Esophagus (tissue), 2 donors: ENCODE measurements at regions not wholly inside any gene's neighbourhood (a gene's known extent, or its start where the extent isn't known, plus 50 kb on each side); places are given as distances from the start of the nearest gene placed in this dataset.
"Not testable (repeated sequence)": the region's sequence is repeated elsewhere in the genome, so short reads cannot be mapped to it uniquely, and the experiment has no call there.

Source experiments
- H3K27ac ChIP-seq, 2 donors: one replicate each; pipeline ENCODE4 v1.5.1; 2013; ENCODE audit warnings: low read depth in 2 of 2, mild to moderate bottlenecking in 2 of 2, inconsistent platforms in 1 of 2, low read length in 1 of 2, moderate library complexity in 1 of 2
- H3K27me3 ChIP-seq, 2 donors: one replicate each; pipeline ENCODE4 v1.6.1; 2013; ENCODE audit warnings: low read length in 2 of 2, control low read depth in 1 of 2, mild to moderate bottlenecking in 1 of 2; ENCODE audit not compliant: insufficient read depth in 2 of 2, control insufficient read depth in 1 of 2
- H3K36me3 ChIP-seq, 2 donors: one replicate each; pipeline ENCODE4 v1.6.1; 2013; ENCODE audit warnings: low read length in 1 of 2; ENCODE audit not compliant: control insufficient read depth in 2 of 2, insufficient read depth in 2 of 2
- H3K4me1 ChIP-seq, 2 donors: one replicate each; pipeline ENCODE4 v1.6.1; 2013; ENCODE audit warnings: low read length in 1 of 2; ENCODE audit not compliant: control insufficient read depth in 2 of 2, insufficient read depth in 2 of 2
- H3K4me3 ChIP-seq, 2 donors: one replicate each; pipeline ENCODE4 v1.5.1; 2013; ENCODE audit warnings: low read length in 2 of 2, mild to moderate bottlenecking in 2 of 2, low read depth in 1 of 2, moderate library complexity in 1 of 2
- H3K9me3 ChIP-seq, 2 donors: one replicate each; pipeline ENCODE4 v1.6.1; 2013; ENCODE audit warnings: mild to moderate bottlenecking in 2 of 2, low read depth in 1 of 2, low read length in 1 of 2, moderate library complexity in 1 of 2; ENCODE audit not compliant: control insufficient read depth in 2 of 2, insufficient read depth in 1 of 2
- WGBS, 2 donors: extraction: QIAGEN DNeasy Blood & Tissue Kit; methylation state at CpG; one replicate each; pipeline ENCODE4 v1.1.7; 2013; 5-methylcytosine and 5-hydroxymethylcytosine counted together
- donor health status: healthy with polysubstance abuse.
- donor health status: Bipolar disorder and iron deficiency.

- H3K27me3 ChIP-seq: no peaks in the 10 kb centered on the region
- H3K27ac ChIP-seq: no peak overlapping the region
- H3K9me3 ChIP-seq: no peaks in the 10 kb centered on the region
- no peak overlapping the region for H3K4me3 ChIP-seq
- WGBS, 2 donors: 60 to 63% methylated on average over 2 of the region's 2 CpGs
- H3K4me1 ChIP-seq: no peaks in the 10 kb centered on the region
- H3K36me3 ChIP-seq: no peaks in the 10 kb centered on the region
Observed at GRCh38 chr15:81825136-81825535, 220.7 kb downstream of the MEX3B start.

DNA sequence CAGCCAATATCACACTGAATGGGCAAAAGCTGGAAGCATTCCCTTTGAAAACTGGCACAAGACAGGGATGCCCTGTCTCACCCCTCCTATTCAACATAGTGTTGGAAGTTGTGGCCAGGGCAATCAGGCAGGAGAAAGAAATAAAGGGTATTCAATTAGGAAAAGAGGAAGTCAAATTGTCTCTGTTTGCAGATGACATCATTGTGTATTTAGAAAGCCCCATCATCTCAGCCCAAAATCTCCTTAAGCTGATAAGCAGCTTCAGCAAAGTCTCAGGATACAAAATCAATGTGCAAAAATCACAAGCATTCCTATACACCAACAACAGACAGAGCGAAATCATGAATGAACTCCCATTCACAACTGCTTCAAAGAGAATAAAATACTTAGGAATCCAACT lies 223.2 kb downstream of the MEX3B start:
- H3K4me1 ChIP-seq, H3K36me3 ChIP-seq, H3K27ac ChIP-seq, H3K4me3 ChIP-seq, H3K27me3 ChIP-seq, H3K9me3 ChIP-seq: not testable (repeated sequence)
- 85 to 86% methylated on average over 1 of the region's 1 CpG for WGBS, 2 donors

- no peaks in the 10 kb centered on the region for H3K36me3 ChIP-seq
- no peaks in the 10 kb centered on the region for H3K9me3 ChIP-seq
- no peaks in the 10 kb centered on the region for H3K27me3 ChIP-seq
- no peak overlapping the region for H3K4me3 ChIP-seq
- H3K27ac ChIP-seq: no peak overlapping the region
- no peaks in the 10 kb centered on the region for H3K4me1 ChIP-seq
- WGBS, 2 donors: 67 to 78% methylated on average over 5 of the region's 5 CpGs
Observed at GRCh38 chr15:81819924-81820635, 225.7 kb downstream of the MEX3B start.

- Histone ChIP-seq H3K4me1 (no peaks in the 10 kb centered on the region), H3K9me3 (no peaks in the 10 kb centered on the region), H3K4me3 (no peak overlapping the region), H3K27ac (no peak overlapping the region), H3K36me3 (no peaks in the 10 kb centered on the region), H3K27me3 (no peaks in the 10 kb centered on the region)
- 87 to 91% methylated on average over 7 of the region's 7 CpGs for WGBS, 2 donors
Observed at GRCh38 chr15:81814882-81815455, 230.8 kb downstream of the MEX3B start.

DNA sequence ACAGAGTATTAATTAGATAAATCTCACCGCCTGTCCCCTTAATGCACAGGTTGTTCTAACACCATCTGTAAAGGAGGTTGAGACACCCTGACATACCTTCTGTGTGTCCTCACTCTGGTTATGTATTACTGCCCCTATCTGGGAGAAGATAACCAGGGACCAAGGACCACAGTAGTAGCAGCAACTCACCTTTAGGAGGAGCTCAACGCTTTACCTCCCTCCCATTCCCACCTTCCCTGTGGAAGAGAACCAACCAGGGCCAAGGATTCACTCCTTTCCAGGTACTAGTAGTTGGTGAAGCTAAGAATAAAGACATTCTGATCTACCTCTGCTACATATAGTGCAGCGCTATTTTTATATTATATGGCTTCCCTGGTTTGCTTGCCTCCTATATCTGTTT lies 232.6 kb downstream of the MEX3B start:
- WGBS, 2 donors: 64 to 71% methylated on average over 3 of the region's 3 CpGs
- no peaks in the 10 kb centered on the region for H3K27me3 ChIP-seq
- H3K4me3 ChIP-seq: no peak overlapping the region
- H3K9me3 ChIP-seq: no peaks in the 10 kb centered on the region
- no peaks in the 10 kb centered on the region for H3K36me3 ChIP-seq
- no peaks in the 10 kb centered on the region for H3K4me1 ChIP-seq
- no peak overlapping the region for H3K27ac ChIP-seq

DNA sequence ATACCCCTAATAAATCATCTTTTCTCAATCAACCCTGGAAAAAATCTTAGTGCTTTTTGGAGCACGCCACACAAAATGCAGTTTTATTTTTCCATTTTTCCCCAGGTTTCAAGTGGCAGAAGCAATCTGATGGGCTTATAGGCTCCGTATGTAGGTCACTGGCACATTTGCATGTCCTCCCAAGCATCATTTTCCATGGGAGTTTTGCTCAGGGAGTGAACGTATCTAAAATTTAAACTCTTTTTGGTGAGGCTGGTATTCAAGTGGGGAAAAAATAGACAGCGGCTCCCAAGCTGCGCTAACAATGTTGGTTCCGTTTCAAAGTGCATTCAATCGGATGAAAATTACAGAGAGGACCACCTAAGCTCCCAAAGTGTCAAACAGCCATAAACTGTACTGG lies 233.4 kb downstream of the MEX3B start:
- Histone ChIP-seq H3K9me3 (no peaks in the 10 kb centered on the region), H3K27ac (no peak overlapping the region), H3K4me3 (no peak overlapping the region), H3K4me1 (no peaks in the 10 kb centered on the region), H3K36me3 (no peaks in the 10 kb centered on the region), H3K27me3 (no peaks in the 10 kb centered on the region)
- 83 to 89% methylated on average over 7 of the region's 7 CpGs for WGBS, 2 donors

DNA sequence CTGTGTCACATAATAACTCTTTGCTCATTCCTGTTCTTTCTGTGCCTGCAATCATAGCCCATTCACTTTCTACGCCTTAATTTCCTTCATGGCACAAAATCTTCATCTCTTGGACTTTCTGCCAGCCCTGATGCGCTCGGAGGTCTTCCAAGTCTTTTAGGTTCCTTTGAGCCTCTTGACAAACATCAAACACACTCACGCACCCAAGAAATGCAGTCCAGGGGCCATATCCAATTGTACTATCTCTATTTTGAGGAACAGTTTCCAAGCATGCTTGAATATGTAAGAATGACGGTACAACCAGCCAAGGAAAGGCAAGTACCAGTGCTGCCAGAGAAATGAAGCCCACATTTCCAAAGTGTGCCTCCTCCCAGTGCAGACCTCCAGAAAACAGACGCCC lies 234.1 kb downstream of the MEX3B start:
- H3K4me1 ChIP-seq: no peaks in the 10 kb centered on the region
- no peaks in the 10 kb centered on the region for H3K36me3 ChIP-seq
- no peaks in the 10 kb centered on the region for H3K27me3 ChIP-seq
- no peak overlapping the region for H3K27ac ChIP-seq
- H3K9me3 ChIP-seq: no peaks in the 10 kb centered on the region
- H3K4me3 ChIP-seq: no peak overlapping the region
- 81 to 85% methylated on average over 6 of the region's 6 CpGs for WGBS, 2 donors

DNA sequence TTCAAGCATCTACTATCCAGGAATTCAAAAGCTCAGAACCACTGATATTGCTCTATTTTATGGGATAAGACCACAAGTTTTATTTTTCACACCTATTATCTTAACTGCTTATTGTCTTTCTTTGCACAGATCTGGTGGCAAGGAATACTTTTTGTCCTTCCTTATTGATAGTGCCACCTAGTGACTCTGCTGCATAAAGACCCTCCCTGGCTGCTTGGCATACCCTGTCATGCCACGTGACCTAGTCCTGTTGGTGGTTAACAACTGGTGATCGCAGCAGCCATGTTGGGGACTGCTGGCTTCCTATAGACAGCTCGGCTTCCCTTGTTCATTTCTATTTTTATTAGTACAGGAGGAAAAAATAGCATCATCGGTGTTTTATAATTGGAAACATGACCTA lies 236.3 kb downstream of the MEX3B start:
- no peak overlapping the region for H3K27ac ChIP-seq
- no peaks in the 10 kb centered on the region for H3K9me3 ChIP-seq
- H3K27me3 ChIP-seq: no peaks in the 10 kb centered on the region
- no peak overlapping the region for H3K4me3 ChIP-seq
- 47 to 64% methylated on average over 4 of the region's 4 CpGs for WGBS, 2 donors
- H3K4me1 ChIP-seq: no peaks in the 10 kb centered on the region
- H3K36me3 ChIP-seq: no peaks in the 10 kb centered on the region

DNA sequence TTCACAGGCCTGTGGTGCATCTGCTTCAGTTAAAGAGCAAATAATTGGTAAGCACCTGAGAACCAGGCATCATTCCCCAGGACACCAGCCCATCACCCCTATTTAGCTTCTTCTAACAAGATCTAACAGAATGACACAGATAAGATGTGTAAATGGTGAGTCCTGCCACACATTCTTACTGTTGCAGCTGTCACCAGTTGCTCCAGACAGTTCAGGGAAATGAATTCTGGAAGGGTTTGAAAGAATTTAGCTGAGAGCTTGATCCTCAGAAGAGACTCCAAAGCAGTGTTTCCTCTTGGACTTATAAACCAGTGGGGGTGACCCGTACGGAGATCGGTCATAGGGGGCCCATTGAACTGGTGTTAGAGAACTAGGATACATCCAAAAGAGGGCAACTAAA lies 238.0 kb downstream of the MEX3B start:
- H3K4me1 ChIP-seq: no peaks in the 10 kb centered on the region
- no peak overlapping the region for H3K4me3 ChIP-seq
- 70 to 87% methylated on average over 3 of the region's 3 CpGs for WGBS, 2 donors
- H3K27me3 ChIP-seq: no peaks in the 10 kb centered on the region
- no peaks in the 10 kb centered on the region for H3K36me3 ChIP-seq
- H3K27ac ChIP-seq: no peak overlapping the region
- no peaks in the 10 kb centered on the region for H3K9me3 ChIP-seq

- 81 to 91% methylated on average over 2 of the region's 2 CpGs for WGBS, 2 donors
- no peak overlapping the region for H3K4me3 ChIP-seq
- H3K27ac ChIP-seq: no peak overlapping the region
- H3K36me3 ChIP-seq: no peaks in the 10 kb centered on the region
- H3K9me3 ChIP-seq: no peaks in the 10 kb centered on the region
- H3K4me1 ChIP-seq: no peaks in the 10 kb centered on the region
- no peaks in the 10 kb centered on the region for H3K27me3 ChIP-seq
Observed at GRCh38 chr15:81807186-81807585, 238.6 kb downstream of the MEX3B start.
